Suppressor macrophage (primary cell): ENCODE measurements at regions not wholly inside any gene's neighbourhood (a gene's known extent, or its start where the extent isn't known, plus 50 kb on each side); places are given as distances from the start of the nearest gene placed in this dataset.
"Not testable (repeated sequence)": the region's sequence is repeated elsewhere in the genome, so short reads cannot be mapped to it uniquely, and the experiment has no call there.

Source experiments
- DNase-seq, 4 experiments: peaks; one replicate each; pipeline ENCODE4 v3.0.0-alpha.2; 2020 to 2022

GRCh38 chr4:156539376-156539775, 432.2 kb downstream of the PDGFC start:
- DNase-seq = no peak

- no peak for DNase-seq
Measured at GRCh38 chr4:156538651-156539257, 432.8 kb downstream of the PDGFC start.

- DNase-seq = no peak
Measured at GRCh38 chr4:156538210-156538609, 433.4 kb downstream of the PDGFC start.

- DNase-seq = no peak
Measured at GRCh38 chr4:156537286-156537685, 434.3 kb downstream of the PDGFC start.

GRCh38 chr4:156536661-156537060, 434.9 kb downstream of the PDGFC start:
- no peak for DNase-seq

GRCh38 chr4:156534205-156534604, 437.4 kb downstream of the PDGFC start:
- DNase-seq = no peak

- no peak for DNase-seq
Measured at GRCh38 chr4:156528216-156528615, 443.4 kb downstream of the PDGFC start.

- DNase-seq = no peak
Measured at GRCh38 chr4:156527237-156527993, 444.2 kb downstream of the PDGFC start.

- no peak for DNase-seq
Measured at GRCh38 chr4:156523991-156524390, 447.6 kb downstream of the PDGFC start.

- no peak for DNase-seq
Measured at GRCh38 chr4:156523492-156523891, 448.1 kb downstream of the PDGFC start.

- no peak for DNase-seq
Measured at GRCh38 chr4:156521631-156522030, 450.0 kb downstream of the PDGFC start.

GRCh38 chr4:156517956-156518355, 453.6 kb downstream of the PDGFC start:
- no peak for DNase-seq

GRCh38 chr4:156517546-156517945, 454.1 kb downstream of the PDGFC start:
- DNase-seq = no peak

GRCh38 chr4:156516698-156517097, 454.9 kb downstream of the PDGFC start:
- no peak for DNase-seq

GRCh38 chr4:156515295-156515694, 456.3 kb downstream of the PDGFC start:
- DNase-seq = peak in 2 of 4 experiments; percentile 58 to 66

GRCh38 chr4:156512622-156513021, 459.0 kb downstream of the PDGFC start:
- DNase-seq = no peak

GRCh38 chr4:156509921-156510320, 461.7 kb downstream of the PDGFC start:
- DNase-seq = not testable (repeated sequence)

- no peak for DNase-seq
Measured at GRCh38 chr4:156505341-156505955, 466.2 kb downstream of the PDGFC start.

- no peak for DNase-seq
Measured at GRCh38 chr4:156503119-156503518, 468.5 kb downstream of the PDGFC start.

GRCh38 chr4:156501962-156502361, 469.6 kb downstream of the PDGFC start:
- no peak for DNase-seq

GRCh38 chr4:156499684-156500083, 471.9 kb downstream of the PDGFC start:
- no peak for DNase-seq

- no peak for DNase-seq
Measured at GRCh38 chr4:156497486-156497885, 474.1 kb downstream of the PDGFC start.

- no peak for DNase-seq
Measured at GRCh38 chr4:156496797-156497196, 474.8 kb downstream of the PDGFC start.

- DNase-seq = peak in 2 of 4 experiments; percentile 3 to 15
Measured at GRCh38 chr4:156495836-156496235, 475.8 kb downstream of the PDGFC start.
